Neural crest cell (in vitro differentiated cells): ENCODE measurements at regions not wholly inside any gene's neighbourhood (a gene's known extent, or its start where the extent isn't known, plus 50 kb on each side); places are given as distances from the start of the nearest gene placed in this dataset.
"Not testable (repeated sequence)": the region's sequence is repeated elsewhere in the genome, so short reads cannot be mapped to it uniquely, and the experiment has no call there.

Experiments used
- DNase-seq: peaks from one replicate; pipeline ENCODE4 v3.0.0; 2021; ENCODE audit warnings: low read depth, mixed read lengths, low spot score
- H3K27ac Mint-ChIP-seq: one replicate; pipeline ENCODE4 v1.8.0; 2021; ENCODE audit warnings: mild to moderate bottlenecking, mixed read lengths; ENCODE audit not compliant: unreplicated experiment
- H3K27me3 Mint-ChIP-seq: 2 replicates; pipeline ENCODE4 v1.8.0; 2021; ENCODE audit warnings: low read depth, mild to moderate bottlenecking, mixed read lengths
- H3K36me3 Mint-ChIP-seq: 2 replicates; pipeline ENCODE4 v1.8.0; 2021; ENCODE audit warnings: low read depth, mild to moderate bottlenecking, mixed read lengths
- H3K4me1 Mint-ChIP-seq: 2 replicates; pipeline ENCODE4 v1.8.0; 2021; ENCODE audit warnings: mixed read lengths
- H3K4me3 Mint-ChIP-seq: one replicate; pipeline ENCODE4 v1.8.0; 2021; ENCODE audit warnings: mild to moderate bottlenecking, mixed read lengths
- H3K9me3 Mint-ChIP-seq: 2 replicates; pipeline ENCODE4 v1.8.0; 2021; ENCODE audit warnings: mixed read lengths
- CTCF ChIP-seq: fragments of 200-600 bp; sonication (generic); conservative IDR thresholded peaks from 2 replicates; pipeline ENCODE4 v1.5.0; 2021; ENCODE audit warnings: antibody characterized with exemption, mild to moderate bottlenecking

- DNase-seq: no peak
- Mint-ChIP-seq H3K27ac (no peak overlapping the region), H3K36me3 (no peaks in the 10 kb centered on the region), H3K9me3 (no peaks in the 10 kb centered on the region), H3K4me3 (no peak overlapping the region), H3K4me1 (no peaks in the 10 kb centered on the region), H3K27me3 (peaks cover 2% of the 10 kb centered on the region)
- TF ChIP-seq CTCF: no peak
These were observed 223.7 kb upstream of the FAM78B start for GRCh38 chr1:166390366-166391033.

GRCh38 chr1:166391279-166392066 lies 224.7 kb upstream of the FAM78B start:
- H3K27me3 Mint-ChIP-seq: peaks cover 2% of the 10 kb centered on the region
- TF ChIP-seq CTCF: no peak
- H3K36me3 Mint-ChIP-seq: no peaks in the 10 kb centered on the region
- H3K9me3 Mint-ChIP-seq: no peaks in the 10 kb centered on the region
- H3K4me1 Mint-ChIP-seq: no peaks in the 10 kb centered on the region
- H3K27ac Mint-ChIP-seq: no peak overlapping the region
- DNase-seq: no peak
- H3K4me3 Mint-ChIP-seq: no peak overlapping the region

GRCh38 chr1:166395729-166396128 lies 228.9 kb upstream of the FAM78B start:
- no peak overlapping the region for H3K27ac Mint-ChIP-seq
- H3K36me3 Mint-ChIP-seq: no peaks in the 10 kb centered on the region
- peaks cover 12% of the 10 kb centered on the region for H3K27me3 Mint-ChIP-seq
- no peak for DNase-seq
- H3K4me3 Mint-ChIP-seq: no peak overlapping the region
- no peaks in the 10 kb centered on the region for H3K4me1 Mint-ChIP-seq
- no peaks in the 10 kb centered on the region for H3K9me3 Mint-ChIP-seq
- no peak for TF ChIP-seq CTCF

- not testable (repeated sequence) for DNase-seq, H3K4me1 Mint-ChIP-seq, H3K36me3 Mint-ChIP-seq, H3K27ac Mint-ChIP-seq, H3K4me3 Mint-ChIP-seq
- Mint-ChIP-seq H3K27me3 (peaks cover 35% of the 10 kb centered on the region), H3K9me3 (peaks cover 24% of the 10 kb centered on the region)
These were observed 242.7 kb upstream of the FAM78B start for GRCh38 chr1:166409253-166410082.

- no peak for DNase-seq
- H3K27me3 Mint-ChIP-seq: peaks cover 38% of the 10 kb centered on the region
- no peak overlapping the region for H3K27ac Mint-ChIP-seq
- H3K9me3 Mint-ChIP-seq: peaks cover 24% of the 10 kb centered on the region
- peaks cover 4% of the 10 kb centered on the region for H3K36me3 Mint-ChIP-seq
- H3K4me1 Mint-ChIP-seq: no peaks in the 10 kb centered on the region
- no peak for TF ChIP-seq CTCF
- no peak overlapping the region for H3K4me3 Mint-ChIP-seq
These were observed 243.2 kb upstream of the FAM78B start for GRCh38 chr1:166410083-166410385.

GRCh38 chr1:166416831-166417230 lies 250.0 kb upstream of the FAM78B start:
- not testable (repeated sequence) for DNase-seq, H3K36me3 Mint-ChIP-seq, H3K27ac Mint-ChIP-seq, H3K9me3 Mint-ChIP-seq, H3K4me3 Mint-ChIP-seq
- peaks cover 11% of the 10 kb centered on the region for H3K4me1 Mint-ChIP-seq
- peaks cover 28% of the 10 kb centered on the region for H3K27me3 Mint-ChIP-seq
